GM03348 (cell line): ENCODE measurements at regions not wholly inside any gene's neighbourhood (a gene's known extent, or its start where the extent isn't known, plus 50 kb on each side); places are given as distances from the start of the nearest gene placed in this dataset.

ENCODE experiments used
- DNase-seq: peaks from one replicate; pipeline ENCODE4 v3.0.0; 2012; ENCODE audit warnings: low spot score

DNA sequence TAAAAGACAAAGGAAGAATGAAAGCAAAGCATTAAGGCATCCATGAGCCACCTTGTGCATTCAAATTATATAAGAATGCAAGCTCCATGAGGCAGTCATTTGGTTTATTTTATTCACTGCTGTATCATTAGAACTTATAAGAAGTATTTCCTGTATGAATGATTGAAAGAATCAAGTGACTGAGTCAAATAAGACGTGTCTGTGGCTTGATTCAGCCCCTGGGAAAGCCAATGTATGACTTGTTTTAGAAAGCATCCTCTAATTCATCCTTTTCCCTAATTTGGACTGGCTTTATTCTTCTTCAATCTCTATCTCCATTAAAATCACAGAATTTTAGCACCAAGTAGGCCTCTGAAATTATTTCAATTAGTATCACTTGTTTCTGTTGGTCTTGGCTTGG lies 461.1 kb downstream of the LPIN1 start:
- DNase-seq, result no peak

DNA sequence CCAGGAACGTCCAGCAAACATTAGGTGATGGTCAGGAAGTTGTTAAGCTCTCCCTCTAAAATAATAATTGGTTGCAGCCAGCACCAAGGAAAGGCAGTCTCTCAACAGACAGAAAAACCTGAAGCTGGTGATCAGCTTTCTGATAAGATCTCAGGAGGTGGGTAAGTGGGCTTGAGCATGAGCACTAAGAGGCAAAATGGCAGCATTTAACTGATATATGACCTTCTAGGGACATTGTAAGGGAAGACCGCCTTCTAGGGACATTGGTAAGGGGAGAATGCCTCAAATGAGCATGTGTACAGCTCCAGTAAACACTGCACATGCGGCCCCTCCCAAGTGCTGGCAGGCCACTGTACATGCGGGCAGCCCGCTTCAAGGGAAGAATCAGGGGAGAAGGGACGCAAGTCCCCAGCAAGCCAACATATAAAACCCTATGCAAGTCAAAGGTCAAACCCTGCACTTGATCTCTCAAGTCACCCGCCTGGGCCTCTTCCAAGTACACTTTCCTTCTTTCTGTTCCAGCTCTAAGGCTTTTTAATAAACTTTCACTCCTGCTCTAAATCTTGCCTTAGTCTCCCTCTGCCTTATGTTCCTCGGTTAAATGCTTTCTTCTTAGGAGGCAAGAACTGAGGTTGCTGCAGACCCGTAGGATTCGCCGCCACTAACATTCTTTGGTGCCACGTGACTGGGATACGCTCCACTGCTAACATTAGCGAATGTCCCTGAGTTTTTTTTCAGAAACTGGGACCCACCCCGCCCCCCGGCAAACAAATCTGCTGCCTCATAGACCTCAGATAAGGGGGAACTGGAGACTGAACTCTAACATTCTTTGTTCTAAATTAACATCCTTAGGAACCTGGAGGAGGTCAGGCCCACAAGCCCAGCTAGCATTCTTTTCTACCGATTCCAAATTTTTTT lies 463.8 kb downstream of the LPIN1 start:
- no peak for DNase-seq

DNA sequence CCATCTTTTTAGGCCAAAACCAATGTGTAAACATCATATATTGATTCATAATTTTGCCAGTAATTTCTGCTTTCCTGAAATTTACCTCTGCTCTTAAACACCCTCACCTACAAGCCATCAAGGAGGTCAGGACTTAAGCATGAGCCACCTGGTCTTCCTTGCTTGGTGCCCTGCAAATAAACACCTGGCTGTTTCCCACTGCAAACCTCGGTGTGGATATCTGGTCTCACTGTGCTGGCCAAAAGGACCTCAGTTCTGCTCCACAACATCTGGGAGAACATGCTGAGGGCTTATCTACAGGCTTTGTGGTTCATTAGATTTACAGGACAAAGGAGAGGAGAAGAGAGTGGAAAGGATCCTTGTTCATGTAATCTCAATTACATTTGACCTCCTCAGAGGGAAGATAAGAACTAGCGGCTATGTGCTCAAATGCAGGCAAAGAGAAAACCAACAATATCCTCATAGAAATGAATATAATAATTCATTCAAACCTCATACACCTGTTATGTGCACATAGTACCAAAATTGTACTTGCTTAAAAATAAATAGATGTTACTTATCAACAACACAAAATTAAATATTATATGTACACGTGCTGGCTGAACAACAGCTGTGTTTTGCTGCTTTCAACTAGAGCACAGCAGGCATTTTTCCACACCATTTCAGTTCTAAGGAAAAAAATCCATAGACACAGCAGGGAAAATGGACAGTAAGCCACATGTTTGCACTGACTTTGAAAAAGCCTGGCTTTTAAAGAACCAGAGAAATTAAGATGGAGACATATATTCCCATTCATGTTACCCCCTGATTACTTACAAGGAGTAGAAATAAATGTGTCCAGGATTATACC lies 465.1 kb downstream of the LPIN1 start:
- no peak for DNase-seq

DNA sequence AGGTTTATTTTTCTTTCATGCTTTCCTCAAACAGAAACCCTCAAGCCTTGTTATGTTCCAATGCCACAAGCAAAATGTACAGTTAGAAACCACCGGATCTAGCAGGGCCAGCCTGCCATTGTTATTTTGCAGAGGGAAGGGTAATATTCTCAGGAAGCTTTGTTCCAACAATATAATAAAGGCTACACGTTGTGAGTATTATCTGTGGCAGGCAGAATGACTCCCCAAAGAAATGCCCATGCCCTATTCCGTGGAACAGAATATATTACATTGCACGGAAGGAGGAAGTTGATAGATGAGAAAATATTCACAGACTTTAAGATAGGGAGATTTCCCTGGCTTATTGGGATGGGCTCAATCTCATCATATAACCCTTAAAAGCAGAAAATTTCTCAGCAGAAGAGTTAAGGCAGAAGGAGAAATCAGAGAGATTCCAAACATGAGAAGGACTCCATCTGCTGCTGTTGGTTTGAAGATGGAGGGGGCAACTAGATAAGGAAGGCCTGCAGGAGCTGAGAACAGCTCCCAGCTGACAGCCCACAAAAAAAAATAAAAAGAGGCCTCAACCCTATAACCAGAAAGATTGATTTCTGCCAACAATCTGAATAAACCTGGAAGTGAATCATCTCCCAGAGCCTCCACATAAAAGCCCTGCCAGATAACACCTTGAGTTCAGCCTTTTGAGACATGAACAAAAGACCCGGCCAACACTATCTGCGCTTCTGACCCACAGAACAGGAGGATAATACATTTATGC lies 466.6 kb downstream of the LPIN1 start:
- DNase-seq, result no peak

DNA sequence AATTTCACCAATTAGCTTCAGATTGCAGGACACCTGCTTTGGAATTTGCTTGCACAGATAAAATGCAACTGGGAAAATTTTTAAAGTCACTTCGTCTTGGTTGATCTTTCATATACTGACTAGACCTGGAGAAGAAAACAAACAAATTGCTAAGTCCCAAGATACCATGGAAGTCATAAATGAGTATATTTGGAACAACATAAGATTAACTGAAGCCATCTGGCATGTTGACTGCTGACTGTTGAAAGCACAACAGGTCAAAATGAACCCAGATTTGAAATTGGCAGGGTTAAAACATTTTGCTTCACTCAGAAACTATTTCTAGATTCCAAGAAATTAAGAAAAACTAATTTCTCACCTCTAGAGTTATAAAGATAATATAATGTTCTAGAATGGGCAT lies 470.7 kb downstream of the LPIN1 start:
- no peak for DNase-seq

DNA sequence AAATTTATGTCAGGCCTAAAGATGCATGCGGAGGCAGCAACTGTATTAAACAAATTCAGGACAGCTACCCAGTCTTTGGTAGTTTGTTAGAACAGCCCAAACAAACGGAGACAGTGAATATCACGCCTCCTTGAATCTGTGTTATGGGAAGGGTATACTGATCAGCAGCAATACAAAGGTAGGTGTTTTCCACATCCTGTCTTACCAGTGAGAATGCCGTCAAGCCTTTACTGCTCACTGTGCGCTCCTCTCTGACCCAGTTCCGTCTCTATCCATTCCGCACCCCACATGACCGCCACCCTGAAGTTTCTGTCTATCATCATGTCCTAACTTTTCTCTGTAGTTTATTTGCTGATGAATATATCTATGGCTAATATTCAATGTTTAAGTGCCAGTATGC lies 473.3 kb downstream of the LPIN1 start:
- no peak for DNase-seq

DNA sequence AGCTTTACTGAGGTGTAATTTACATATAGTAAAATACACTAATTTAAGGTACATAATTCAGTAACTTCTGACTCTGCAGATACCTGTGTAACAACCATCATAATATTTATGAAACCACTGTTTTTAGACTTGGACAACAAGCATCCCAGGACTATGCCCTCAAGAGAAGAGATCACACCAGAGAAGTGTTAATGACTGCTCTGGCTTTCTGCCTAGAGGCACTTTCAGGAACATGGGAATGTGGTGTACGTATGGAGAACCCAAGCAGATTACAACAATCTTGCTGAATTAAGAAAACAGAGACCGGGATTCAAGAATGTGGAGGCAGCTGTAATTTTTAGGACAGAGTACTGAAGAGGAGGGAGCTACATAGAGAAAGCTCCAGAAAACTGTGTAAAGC lies 475.2 kb downstream of the LPIN1 start:
- no peak for DNase-seq

DNA sequence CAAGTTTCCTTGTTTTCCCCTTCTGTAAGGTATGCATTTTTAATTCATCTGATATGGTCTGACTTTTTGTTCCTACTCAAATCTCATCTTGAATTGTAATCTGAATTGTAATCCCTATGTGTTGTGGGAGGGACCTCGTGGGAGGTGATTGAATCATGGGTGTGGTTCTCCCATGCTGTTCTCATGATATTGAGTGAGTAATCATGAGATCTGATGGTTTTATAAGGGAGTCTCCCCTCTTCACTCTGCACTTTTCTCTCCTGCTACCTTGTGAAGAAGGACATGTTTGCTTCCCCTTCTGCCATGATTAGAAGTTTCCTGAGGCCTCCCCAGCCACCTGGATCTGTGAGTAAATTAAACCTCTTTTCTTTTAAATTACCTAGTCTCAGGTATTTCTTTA lies 476.1 kb downstream of the LPIN1 start:
- no peak for DNase-seq

DNA sequence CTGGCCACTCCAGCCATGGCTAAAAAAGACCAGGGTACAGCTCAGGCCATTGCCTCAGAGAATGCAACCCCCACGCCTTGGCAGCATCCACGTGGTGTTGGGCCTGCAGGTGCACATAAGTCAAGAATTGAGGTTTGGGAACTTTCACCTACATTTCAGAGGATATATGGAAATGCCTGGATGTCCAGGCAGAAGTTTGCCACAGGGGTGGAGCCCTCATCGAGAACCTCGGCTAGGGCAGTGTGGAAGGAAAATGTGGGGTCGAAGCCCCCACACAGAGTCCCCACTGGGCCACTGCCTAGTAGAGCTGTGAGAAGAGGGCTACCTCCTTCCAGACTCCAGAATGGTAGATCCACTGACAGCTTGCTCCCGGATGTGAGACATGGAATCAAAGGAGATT lies 477.3 kb downstream of the LPIN1 start:
- DNase-seq, result no peak

DNA sequence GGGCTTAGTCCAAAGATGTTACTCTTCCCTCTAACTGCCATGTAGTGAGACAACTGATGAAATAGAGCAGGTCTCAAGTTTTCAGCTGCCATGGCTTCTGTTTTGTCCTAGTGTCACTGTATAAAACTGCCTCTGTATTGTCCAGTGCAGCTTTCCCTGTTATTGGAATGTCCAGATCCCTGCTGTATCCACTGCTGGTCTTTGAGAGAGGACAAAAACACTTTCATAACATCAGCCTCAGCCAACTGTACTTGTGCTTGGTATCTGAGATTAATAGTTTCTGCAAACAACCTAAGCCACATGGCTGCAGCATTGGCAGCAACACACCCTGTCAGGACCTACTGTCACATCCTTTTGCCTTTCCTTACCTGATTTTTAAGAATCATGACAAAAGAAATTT lies 480.2 kb downstream of the LPIN1 start:
- no peak for DNase-seq

DNA sequence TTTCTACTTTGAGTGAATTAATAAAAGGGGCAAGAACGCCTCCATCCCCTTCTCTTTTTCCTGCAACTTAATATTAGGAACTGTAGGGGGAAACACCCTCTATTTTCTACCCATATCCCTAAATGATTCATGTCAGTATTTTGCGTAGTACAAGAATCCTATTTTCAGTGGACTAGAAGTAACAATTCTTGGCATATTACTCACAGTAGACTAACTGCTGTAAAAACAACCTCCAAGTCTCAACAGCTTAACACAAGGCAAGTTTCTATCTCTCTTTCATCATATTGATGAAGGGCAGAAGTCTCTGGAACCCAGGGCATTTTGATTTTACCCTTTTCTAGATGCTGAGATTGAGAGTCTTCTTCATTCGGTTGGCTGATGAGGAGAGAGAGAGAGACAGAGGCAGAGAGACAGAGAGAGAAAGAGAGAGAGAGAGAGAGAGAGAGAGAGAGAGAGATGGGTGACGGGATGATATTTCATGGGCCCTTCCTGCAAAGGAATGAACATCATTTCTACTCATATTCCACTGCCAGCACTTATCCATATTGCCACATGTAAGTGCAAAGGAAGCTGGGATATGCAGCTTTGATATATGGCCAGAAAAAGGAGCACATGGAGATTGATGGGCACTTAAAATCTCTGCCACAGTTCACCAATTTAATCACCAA lies 481.6 kb downstream of the LPIN1 start:
- DNase-seq, result peak; percentile 36

DNA sequence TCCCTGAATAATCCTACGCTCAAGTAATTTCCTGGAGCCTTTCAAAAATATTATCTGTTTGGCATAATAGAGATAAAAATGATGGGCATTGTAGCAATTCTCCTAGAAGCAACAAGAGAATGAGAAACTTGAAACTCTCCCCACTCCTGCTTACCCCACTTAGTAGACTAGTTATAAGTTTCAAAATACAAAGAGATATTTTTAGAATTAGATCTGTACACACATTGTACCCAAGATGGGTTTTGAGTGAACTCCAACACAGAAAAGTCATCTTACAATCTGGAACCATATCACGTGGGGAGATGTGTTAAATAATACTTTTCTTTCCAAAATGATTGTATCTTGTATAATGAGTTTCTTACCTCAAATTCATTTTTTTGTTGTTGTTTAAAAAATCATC lies 484.9 kb downstream of the LPIN1 start:
- no peak for DNase-seq

DNA sequence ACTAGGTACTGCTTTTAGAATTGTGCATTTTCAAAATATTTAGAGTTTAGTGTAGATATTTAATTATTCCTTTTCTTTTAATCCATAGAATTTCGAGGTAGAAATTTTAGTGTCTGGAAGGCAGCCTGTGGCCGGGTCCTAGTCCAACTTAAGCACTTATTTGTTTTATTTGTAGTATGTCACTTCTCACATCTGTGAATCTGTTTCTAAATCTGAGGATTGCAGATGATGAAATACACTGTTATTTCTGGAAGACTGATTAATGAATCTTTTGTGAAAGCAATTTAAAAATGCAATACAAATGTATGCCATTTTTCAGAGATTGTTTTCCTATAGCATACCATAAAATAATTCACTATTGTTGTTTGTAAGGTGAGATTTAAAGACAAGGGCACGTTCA lies 483.9 kb upstream of the TRIB2 start:
- peak; percentile 13 for DNase-seq

DNA sequence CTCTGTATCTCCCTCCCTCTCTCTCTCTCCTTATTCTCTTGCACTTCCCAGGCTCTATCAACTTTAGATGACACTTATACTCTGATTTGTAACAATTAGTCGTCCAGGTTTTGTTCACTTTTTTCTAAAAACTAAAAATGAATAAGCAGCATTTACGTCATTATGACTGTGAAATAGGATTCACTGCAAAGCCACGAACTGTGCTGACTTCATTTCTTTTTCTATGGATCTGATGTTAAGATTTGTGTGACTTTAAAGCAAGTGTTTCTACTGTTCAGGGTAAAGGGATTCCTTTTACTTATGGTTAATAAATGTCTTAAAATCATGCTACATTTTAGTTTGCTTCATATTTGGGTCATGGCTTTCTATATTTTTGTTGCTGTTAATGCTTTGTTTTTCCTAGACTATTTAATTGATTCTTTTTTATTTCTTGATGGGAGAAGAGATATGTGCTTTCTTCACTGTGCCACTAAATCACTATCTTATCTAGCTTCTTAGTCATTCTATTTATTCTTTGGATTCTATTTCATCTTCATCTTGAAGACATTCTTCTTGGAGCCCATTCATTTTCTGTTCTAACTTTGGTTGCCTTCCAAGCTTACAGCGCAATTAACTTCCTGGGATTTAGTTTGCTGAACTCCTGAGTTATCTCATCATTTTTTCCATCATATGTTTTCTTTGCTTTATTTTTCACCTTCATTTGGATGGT lies 480.4 kb upstream of the TRIB2 start:
- DNase-seq, result no peak

DNA sequence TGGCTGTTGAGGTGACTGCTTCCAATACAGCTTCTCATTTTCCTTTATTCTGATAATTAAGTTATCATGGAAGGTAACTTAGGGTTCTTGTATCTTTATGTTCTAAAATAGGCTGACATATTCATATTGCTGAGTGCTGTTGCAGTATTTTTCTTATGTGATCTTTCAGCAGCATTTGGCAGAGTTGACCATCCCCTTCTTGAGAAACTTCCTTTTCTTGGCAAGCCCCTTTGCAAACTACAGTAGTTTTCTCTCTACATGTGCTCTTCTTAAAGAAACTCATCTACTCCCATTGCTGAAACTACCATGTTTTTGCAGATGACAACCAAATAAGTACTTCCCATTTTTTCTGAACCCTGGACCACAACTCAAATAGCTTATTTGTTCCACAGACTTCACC lies 476.5 kb upstream of the TRIB2 start:
- DNase-seq, result no peak

DNA sequence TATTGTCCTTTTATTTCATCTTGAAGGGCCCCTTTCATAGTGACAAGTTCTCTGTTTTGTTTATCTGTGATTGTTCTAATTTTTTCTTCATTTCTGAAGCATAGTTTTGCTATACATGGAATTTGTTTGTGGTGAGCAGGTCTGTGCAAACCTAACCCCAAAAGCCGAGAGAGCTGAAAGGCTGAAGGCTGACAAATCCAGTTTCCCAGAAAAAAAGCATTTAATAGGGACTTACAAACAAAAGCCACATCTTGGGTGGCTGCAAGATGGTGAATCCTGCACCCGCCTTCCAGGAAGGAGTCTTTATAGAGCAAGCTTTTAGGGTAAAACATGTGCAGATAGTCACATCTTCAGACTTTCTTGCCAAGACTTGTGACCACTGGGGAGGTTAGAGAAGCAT lies 473.4 kb upstream of the TRIB2 start:
- no peak for DNase-seq

DNA sequence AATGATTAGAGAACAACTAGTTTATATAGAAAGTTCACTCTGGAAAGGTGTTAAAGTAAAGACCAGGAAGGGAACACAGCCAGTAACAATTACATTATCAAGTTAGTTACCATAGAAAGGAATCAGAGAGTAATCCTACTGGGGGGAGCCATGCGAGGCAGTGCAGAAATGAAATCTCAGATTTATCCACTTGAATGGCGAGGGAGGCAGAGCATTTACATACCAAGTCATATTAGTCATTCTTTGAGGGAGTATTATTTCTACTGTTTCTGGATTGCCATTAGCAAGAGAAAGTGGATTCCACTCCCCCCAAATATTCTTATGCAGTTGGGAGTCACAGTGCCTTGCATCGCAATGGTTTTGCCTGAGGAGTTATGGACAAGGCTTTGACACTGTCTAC lies 472.7 kb upstream of the TRIB2 start:
- DNase-seq, result no peak

DNA sequence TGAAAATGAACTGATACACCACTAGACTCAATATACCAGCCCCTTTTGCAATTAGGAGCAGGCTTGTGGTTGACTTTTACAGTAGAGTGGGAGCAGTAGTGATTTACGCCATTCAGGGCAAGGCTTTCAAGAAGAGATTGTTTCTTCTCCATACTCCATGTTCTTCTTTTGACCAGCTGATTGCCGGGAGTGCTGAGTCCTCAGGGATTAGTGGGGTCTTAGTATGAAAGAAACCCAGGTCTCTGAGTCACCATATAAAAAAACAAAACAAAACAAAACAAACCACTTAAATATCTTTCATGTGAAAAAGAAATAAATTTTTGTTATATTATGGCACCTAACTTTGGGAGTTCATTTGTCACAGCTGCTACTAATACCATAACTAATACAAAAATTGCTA lies 465.6 kb upstream of the TRIB2 start:
- no peak for DNase-seq

DNA sequence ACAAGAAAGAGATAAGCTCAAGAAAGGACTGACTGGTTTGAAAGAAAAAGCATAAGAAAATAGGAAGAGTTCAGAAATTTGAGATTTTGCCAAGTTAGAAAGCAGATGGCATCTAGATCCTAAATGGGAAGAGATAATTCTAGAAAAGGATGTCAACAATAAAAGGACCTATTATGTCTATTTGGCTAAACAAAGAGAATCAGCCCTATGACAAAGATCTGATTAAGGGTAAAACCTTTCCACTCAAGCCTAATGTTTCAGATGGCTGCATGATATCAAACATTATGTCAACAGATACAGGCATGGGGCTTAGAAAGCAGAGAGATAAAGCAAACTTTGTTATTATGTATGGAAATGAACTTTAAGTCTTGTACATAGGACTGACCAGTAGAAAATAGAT lies 465.0 kb upstream of the TRIB2 start:
- DNase-seq, result no peak

DNA sequence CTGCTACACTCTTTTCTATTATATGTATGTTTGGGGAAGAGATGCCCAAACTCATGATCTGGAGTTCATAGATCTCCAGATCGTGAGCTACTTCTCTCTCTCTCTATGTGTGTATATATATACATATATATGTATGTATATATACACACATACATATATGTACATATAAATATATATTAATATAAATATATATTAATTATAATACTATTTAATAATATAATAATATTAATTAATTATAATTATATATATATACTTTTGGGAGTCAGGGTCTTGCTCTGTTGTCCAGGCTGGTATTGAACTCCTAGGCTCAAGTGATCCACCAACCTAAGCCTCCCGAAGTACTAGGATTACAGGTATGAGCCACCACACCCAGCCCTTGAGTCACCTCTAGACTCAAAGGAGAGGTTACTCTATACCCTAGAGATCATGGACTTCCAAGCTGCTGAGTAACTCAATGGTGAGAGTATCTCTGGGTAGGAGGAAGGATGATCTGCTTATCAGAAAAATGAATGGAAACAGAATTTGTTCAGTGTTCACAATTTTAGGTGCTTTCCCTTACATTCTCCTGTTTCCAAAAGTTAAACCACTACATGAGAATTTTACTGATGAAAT lies 463.5 kb upstream of the TRIB2 start:
- DNase-seq, result no peak

DNA sequence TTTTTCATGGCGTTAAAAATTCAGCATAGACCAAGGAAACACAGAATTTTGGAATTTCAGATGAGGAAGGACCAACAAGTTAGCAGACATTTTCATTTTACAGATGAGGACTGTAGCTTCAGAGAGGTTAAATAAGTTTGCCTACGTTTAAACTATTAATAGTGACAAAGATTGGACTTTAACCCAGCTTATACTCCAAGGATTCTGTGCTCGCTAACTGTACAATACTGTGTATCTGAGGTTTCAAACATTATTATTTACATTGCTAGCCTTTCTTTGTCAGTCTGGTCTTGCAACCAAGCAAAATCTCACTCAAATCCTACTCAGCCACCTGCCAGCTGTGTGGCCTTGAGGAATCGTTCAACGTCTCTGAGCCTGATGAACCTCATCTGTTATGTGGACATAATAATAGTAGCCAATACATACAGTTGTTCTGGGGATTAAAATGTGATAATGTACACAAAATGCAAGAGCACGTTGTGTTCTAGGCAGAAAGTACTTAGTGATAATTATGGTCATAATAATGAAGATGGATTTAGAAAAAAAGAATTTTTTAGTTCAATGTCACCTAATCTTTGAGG lies 462.4 kb upstream of the TRIB2 start:
- no peak for DNase-seq
